ENCODE measurements at regions not wholly inside any gene's neighbourhood (a gene's known extent, or its start where the extent isn't known, plus 50 kb on each side); places are given as distances from the start of the nearest gene placed in this dataset.
"Not testable (repeated sequence)": the region's sequence is repeated elsewhere in the genome, so short reads cannot be mapped to it uniquely, and the experiment has no call there.

DNA sequence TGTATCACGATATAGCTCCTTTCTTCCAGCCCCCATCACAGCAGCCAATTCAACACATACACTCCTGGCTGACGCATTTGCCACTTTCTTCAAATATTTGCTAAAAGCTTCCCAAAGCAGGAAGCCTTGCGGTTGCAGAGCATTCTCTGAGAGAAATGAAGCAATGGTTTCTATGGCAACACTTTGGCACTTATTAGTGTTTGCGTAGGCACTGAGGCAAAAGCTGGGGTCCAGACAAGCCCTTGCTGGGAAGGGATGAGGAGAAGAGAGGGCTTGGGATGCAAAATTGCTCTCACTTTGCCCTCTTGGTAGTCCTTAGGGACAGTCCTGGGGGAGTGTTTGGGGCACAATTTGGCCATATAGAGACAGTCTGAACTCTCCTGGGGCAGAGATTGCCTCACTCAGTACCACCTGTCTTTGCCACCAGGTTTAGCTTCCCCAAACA, 55.0 kb upstream of the PAK3 start:
- DNase-seq (ENCODE audit: low read depth), result peak; percentile 56

DNA sequence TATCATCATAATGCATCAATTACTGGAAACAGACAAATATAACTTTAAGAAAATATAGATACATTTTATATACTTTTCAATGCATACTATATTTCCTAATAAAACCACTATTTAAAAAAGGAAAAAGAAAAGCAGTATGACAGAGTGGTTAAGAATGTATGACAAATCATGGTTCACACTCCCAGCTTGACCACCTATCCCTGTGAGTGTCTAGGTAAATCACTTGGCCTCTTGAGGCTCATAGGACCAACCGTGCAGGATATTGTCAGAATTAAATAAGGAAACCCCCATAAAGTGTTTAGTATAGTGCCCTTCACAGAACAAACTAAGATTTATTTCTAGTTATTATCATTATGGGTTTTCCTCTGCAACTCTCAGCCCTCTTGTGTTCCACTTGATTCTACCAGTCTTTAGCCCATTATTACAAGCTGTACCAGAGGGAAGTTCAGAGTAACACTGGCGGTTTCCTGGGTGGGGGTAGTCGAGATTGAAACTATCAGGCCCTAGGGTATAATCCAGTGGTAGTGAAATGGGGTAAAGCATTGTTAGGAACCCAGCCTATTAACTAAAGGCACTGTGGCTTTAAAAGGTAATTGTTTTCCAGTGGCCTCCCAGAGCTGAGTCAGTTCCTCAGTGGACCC, 55.5 kb upstream of the PAK3 start:
- DNase-seq (ENCODE audit: low read depth), result no peak

DNA sequence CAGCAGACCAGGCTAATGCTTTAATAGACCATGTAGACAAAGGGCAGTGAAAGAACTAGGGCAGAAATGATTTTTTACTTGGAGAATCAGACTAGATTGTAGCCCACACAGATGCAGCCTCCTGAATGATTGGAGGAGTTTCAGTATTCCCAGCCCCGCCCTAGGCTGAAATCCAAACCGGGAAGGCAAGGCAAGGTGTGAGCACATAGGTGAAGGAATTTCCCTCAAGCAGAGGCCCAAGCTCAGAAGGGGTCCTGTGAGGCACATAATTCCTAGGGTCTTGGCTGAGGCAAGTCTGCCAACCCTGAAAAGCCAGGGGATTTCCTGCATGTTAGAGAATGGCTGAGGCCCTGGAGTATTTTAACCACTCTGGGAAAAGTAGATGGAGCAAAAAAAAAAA, 56.4 kb upstream of the PAK3 start:
- no peak for DNase-seq (ENCODE audit: low read depth)

DNA sequence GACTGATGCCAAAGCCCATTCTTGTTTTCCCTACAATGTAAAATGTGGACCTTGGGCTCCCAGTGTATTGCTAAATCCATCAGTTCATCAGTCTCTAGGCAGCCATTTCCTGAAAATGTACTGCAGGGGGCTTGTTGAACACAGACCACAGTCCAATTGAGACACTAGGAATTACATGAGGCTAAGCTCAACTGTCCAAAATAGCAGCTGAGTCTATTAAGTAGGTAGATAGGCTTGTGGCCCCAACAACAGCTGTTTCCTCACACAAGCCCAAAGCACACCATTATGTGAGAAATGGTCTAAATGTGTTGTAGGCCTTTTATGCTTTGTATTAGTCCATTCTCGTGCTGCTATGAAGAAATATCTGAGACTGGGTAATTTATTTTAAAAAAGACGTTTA, 60.0 kb upstream of the PAK3 start:
- DNase-seq (ENCODE audit: low read depth), result no peak

DNA sequence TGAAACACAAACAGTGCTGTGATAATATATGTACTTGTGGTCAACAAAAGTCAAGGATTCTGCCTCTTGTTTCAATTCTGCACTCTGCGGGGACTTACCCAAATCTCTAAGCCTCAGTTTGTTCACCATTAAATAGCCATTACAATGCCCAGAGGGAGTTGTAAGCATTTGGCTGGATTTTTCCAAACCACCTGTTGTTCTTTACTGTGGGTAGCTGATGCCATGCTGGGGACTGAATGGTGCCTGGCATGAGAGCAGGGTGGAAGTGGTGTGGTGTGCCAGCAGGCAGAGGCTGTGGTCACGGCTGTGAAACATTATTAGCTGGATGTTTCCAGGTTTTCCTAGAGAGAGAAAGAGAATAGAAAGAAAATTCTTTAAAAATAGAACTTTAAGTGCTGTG, 60.7 kb upstream of the PAK3 start:
- no peak for DNase-seq (ENCODE audit: low read depth)

DNA sequence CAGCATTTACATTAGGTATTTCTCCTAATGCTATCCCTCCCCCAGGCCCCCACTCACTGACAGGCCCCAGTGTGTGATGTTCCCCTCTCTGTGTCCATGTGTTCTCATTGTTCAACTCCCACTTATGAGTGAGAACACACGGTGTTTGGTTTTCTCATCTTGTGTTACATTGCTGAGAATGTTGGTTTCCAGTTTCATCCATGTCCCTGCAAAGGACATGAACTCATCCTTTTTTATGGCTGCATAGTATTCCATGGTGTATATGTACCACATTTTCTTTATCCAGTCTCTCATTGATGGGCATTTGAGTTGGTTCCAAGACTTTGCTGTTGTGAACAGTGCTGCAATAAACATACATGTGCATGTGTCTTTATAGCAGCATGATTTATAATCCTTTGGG, 73.0 kb upstream of the PAK3 start:
- DNase-seq (ENCODE audit: low read depth), result not testable (repeated sequence)

DNA sequence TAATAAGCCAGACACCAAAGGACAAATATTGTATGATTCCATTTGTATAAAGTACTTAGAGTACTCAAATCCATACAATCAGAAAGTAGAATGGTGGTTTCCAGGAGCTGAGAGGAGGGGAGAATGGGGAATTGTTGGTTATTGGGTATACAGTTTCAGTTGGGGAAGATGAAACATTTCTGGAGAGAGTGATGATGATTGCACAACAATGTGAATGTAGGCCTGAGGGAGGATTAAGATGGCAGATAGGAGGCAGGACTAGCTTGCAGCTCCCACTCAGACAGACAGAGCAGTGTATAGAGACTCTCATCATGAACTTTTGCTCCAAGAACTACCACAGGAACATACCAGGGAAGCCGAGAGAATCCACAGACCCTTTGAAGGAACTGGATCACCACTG, 75.7 kb upstream of the PAK3 start:
- no peak for DNase-seq (ENCODE audit: low read depth)

DNA sequence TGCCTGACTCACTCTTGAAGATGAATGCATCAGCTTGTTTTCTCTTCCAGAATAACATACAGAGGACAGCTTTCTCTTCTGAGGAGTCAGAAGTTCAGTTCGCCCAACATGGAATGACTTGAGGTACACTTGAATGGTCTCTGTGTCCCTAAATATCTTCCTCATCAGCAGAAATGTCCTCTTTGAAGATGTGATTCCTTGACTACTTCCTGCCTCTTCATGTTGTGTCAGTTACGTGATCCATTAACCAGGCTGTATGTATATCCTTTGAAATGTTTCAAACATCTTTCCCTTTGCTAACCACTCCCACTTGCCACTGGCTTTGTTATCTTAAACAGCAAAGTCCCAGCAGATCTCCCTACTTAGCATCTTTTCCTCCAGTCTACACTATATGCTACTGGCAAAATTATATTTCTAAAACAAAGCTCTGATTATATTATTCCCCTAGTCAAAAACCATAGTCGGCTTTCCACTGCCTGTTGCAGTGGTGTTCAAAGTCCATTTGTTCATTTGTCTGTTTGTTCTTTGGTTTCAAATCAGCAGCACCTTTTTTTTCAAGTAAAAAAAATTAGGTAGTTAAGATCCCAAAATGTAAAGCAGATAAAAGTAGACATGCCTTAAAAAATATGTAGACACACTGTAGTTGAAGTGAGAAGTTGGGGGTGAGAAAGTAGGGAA, 82.1 kb upstream of the PAK3 start:
- DNase-seq (ENCODE audit: low read depth), result no peak

DNA sequence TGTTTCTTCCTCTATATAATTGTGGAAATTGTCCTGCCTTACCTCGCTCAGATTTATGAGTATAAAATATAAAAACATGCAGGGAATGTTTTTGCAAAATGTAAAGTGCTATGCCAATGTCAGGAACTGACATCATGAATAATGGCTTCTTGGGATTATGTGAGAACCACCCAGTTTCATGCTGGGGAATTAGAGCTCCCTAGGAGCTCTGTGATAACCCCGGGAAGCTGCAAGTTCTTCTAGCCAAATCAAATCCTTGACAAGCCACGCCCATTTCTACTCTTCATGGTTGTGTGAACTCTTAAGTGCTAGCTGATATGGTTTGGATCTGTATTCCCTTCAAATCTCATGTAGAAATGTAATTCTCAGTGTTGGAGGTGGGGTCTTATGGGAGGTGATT, 85.9 kb upstream of the PAK3 start:
- DNase-seq (ENCODE audit: low read depth), result no peak

DNA sequence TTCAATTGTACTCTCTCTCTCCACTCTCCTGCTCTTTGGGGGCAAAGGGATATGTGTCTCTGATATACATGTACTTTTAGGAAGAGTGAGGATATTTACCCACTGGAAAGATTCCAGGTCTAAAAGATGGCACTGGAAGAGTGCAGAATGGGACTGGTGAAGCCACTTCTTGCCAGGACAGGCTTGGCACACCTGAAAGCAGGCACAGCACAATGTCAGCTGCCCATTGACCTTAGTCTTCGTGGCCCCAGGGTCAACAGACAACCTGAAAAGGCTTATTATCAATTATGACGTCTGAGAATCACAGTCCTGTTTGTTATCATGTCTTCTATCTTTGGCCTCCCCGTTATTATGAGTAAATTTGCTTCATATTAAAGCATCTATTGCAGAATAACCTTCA, 86.7 kb upstream of the PAK3 start:
- DNase-seq (ENCODE audit: low read depth), result no peak

DNA sequence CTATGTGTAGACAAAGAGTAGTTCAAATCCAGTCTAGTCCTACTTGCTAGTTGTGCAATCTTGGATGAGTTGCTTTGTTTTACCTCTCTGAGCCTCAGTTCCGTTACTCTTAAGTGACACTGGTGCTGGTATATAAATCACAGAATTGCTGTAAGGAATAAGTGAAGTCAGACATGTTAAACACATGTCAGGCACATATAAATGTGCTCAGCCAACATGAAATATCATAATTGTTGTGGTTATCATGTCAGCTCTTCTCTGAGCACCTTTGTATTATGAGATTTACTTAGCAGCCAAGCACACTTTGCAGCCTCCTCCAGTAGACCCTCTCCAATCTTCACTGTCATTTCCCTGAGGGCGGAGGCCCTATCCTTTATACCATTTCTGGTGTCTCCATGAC, 87.9 kb upstream of the PAK3 start:
- no peak for DNase-seq (ENCODE audit: low read depth)

DNA sequence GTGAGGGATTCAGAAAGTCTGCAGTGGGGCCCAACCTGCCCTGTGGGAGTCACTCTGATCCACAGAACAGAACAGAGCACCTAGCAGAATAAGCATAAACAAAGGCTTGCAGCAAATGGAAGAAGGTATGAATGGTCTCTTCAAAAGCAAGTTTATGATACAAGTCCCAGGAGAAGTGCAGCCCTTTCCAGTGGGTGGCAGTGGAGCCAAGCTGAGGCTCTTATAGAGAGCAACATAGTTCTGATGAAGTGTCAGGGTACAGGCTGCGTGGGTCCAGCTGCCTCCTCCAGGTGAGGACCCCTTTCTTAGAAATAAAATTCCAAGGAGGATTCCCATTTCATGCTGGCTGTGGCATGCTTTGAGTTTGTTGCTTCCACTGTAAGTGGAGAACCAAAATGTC, 88.8 kb upstream of the PAK3 start:
- DNase-seq (ENCODE audit: low read depth), result no peak

DNA sequence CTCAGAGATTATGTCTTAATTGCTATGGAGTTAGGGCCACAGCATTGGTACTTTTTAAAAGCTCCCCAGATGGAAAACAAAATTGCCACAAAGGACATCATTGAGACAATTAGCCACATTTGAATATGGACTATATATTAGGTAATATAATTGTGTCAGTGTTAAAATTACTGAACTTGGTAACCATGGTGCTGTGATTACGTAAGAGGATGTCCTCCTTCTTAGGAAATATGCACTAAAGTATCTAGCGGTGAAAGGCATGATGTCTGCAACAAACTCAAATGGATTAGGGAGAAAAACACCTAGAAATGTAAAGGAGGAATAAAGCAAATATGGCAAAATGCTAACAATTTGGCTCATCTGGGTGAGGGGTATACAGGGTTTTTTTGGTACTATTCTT, 89.9 kb upstream of the PAK3 start:
- no peak for DNase-seq (ENCODE audit: low read depth)

DNA sequence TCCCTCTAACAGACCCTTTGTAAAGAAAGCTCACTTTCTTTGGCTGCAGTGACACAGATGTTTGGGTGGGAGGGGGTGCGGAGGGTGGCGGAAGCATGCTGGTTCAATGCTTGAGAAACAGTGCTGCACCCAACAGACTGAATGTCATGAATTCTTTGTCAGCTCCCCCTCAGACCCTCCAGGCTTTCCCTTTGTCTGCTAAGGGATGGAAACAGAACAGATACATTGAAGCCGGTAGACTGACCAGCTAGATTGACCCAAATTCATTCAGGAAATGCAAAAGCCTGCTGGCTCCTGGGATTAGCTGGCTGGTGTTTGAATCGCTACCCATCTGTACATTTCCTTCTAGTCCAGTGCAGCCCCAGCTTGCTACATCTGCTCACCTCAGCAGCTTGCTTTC, 90.8 kb upstream of the PAK3 start:
- no peak for DNase-seq (ENCODE audit: low read depth)

DNA sequence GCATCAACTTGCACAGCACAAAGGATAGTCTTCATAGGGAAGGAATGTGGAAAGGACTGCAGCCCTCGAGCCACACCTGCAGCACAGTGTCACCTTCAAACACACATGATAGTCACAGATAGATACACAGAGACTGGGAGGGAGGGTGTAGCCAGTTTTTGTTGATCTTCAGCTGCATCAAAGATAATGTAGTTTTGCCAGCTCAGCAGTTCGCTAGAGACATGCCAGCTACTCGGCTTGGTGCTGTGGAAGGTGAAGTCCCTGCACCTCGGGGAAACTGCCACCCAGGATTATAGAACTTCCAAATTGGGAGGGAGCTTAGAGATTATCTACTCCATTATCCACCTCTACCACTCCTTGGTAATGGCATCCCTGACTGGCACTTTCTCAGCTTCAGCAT, 92.9 kb upstream of the PAK3 start:
- no peak for DNase-seq (ENCODE audit: low read depth)

DNA sequence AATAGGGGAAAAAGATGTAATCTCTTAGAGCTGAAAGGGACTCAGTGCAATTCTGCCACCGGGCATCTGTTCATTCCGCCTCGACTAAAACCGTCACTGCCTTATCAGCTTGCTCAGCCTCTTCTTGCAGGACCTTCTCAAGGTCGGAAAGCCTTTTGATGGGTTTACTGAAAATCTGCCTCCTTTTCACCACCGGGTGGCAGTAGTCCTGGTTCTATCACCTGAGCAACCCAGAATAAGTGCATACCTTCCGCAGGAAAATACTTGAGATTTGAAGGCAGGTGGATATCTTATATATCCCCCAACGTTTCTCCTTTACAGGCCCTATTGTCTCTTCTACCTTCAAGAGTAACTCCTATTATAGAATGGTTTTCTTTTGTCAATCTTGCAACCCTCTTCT, 103.4 kb upstream of the PAK3 start:
- no peak for DNase-seq (ENCODE audit: low read depth)

DNA sequence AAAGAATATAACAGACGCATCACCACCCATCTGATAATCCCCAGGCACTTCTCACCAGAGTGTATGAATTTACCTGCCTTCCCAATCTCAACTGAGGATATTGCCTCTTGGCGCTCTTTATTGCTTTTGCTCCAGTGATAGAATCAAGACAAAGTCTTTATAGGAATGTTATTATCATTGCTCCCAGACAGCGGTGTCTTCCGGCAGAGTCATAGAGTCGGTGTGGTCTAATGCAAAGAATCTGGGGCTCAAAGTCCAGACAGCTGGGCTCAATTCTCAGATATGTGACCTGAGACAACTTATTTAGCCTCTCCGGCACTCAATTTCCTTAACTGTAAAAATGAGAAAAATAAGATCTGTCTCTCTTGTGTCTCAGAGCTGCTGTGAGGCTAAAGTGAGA, 106.1 kb upstream of the PAK3 start:
- no peak for DNase-seq (ENCODE audit: low read depth)

DNA sequence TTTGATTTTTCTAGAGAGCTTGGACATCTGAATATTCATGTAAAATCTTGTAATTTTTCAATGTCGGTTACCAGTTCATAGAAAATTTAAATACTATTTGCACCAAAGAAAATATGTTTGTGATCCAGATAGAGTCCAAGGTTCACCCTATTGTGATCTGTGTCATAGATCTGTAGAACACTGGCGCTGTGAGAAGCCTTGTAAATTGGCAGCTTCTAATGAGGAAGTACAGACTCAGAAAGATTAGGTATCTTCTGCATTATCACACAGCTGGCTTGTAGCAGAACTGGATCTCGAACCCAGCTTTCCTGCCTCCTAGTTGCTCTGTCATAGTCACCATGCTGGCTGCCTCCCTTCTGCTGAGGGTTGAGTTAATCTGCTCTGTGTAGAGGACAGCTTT, 106.5 kb upstream of the PAK3 start:
- no peak for DNase-seq (ENCODE audit: low read depth)

DNA sequence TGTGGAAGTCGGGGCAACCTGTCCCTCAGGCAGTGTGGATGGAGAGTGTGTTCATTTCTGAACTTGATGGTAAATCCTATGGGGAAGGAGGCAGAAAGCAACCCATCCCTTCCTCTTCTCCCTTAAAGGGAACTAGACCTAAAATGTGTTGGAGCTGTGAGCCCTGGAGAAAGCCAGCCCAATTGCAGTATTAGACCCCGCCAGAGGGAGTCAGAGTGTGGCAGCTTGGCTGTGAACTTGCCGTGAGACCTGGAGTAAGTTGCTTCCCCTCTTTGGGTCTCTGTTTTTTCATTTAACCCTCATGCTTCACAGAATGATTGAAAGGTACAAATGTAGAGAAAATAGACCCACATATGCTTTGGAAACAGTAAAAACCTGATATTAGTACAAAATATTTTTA, 108.7 kb upstream of the PAK3 start:
- DNase-seq (ENCODE audit: low read depth), result no peak

DNA sequence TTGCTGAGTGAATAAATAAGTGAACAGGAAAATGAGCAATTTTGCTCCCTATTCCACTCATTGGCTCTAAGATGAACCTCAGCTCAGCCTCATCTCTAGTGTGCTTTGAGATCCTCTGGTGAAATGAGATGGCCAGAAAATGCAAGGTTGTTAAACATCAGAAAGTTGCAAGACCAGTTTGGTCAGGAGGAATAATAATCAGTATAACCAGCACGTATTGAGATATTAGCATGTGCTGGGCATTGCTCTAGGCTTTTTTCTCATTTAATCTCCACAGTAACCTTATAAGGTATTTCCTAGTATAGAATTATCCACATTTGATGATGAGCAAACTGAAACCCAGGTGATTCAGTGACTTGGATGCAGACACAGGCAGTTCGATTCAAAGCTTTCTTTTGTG, 110.5 kb upstream of the PAK3 start:
- DNase-seq (ENCODE audit: low read depth), result no peak

DNA sequence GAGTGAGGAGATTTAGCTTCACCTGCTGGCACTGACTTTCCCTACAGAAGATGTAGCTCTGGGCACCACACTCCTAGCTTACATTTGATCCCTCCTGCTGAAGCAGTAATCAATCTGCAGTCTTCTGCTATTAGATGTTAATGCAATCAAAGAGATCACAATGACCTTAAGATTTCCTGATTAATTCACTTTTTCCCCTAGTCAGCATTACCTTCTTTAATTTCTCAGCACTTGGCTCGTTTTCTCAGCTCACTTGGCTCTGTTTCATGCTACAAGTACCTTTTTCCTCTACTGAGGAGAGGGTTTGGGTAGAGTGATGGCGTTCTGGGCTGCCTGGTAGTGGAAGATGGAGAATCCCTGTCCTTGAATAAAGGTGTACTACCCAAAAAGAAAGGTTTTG, 113.0 kb upstream of the PAK3 start:
- no peak for DNase-seq (ENCODE audit: low read depth)

DNA sequence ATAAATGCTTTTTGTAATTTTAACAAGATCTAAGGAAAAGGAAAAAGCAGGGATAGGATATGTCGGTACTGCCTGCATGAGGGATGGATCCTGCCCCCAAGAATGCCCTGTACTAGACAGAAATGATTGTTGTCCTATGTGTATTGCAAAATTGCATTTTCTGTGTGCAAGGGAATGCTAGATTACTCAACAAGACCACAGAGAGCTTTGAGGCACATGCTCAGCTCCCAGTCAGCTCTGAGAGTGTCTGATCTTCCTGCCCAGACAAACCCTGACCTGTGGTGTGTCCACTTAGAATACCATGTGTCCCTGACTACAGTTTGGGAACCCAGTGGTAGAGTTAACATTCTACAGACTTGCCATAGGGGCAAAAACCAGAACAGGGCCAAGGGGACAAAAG, 129.2 kb upstream of the PAK3 start:
- DNase-seq (ENCODE audit: low read depth), result no peak

DNA sequence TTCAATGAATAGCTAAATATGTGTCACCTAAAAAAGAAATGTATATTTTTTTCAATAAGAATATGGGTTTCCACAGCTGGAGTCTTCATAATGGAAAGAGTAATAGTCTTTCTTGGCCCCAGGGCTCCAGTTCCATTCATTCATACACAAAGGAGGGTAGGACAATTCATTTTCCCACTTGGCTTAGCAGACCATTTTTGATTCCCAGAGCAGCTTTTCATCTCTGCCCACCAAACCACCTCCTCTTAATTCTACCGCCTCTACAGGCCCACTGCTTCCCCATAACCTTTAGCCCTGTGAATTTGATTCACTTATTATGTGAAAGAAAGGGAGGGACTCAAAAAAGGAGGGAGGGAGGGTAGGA, 129.9 kb upstream of the PAK3 start:
- DNase-seq (ENCODE audit: low read depth), result no peak

DNA sequence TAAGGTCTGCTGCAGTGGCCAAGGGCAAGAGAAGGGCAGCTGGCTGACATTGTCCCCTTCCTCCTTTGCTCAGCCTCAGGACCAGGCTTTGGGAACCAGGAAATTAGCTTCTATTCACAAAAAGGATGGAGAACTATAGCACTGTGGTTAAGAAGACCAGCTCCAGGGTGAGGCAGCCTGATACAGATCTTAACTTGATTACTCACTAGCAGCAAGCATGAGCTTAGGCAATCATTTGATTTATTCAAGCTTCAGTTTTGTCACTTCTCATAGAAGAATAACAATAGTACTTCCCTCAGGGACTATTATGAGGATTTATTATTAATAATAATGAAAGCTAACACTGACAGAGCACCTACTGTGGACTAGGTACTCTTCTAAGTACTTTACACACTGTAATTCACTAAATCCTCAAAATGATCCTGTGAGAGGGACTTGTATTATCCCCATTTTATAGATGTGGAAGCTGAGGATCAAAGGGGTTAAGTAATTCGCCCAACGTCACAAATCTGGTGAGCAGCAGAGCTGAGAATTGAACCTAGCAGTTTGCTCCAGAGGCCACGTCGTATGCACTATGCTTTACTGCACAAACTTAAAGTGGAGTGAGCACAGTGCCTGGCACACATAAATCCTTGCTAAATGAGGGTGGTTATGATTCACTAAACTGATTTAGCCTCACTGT, 130.4 kb upstream of the PAK3 start:
- DNase-seq (ENCODE audit: low read depth), result no peak
